PC-9 (cell line): ENCODE measurements at regions not wholly inside any gene's neighbourhood (a gene's known extent, or its start where the extent isn't known, plus 50 kb on each side); places are given as distances from the start of the nearest gene placed in this dataset.

Experiments used
- EZH2 ChIP-seq: fragments of 200-600 bp; sonication (generic); IDR thresholded peaks from 2 replicates; pipeline ENCODE4 v1.8.0; 2017; ENCODE audit warnings: antibody characterized with exemption, low read depth
- TF ChIP-seq, protein P1 (sequence below): fragments of 200-600 bp; sonication (generic); conservative IDR thresholded peaks from 2 replicates; pipeline ENCODE4 v1.6.1; 2017; ENCODE audit warnings: mixed run types, antibody characterized with exemption, mild to moderate bottlenecking, moderate library complexity

DNA sequence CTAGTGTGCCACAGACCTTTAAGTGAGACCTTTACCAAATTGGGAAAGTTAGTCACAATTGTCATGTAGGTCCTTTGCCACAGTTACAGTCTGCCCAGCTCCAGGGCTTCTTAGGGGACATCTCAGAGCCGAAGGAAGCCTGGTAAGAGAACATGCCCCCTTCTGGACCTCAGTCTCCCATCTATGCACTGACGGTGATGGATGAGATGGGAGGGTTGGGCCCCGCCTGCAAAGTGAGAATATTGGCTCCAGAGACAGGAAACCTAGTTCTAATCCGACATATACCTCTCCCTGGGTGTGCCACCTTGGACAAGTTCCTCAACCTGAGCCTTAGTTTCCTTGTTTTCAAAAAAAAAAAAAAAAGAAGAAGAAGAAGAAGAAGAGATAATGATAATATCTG, 85.1 kb upstream of the NAV2 start:
- TF ChIP-seq, protein P1, sequence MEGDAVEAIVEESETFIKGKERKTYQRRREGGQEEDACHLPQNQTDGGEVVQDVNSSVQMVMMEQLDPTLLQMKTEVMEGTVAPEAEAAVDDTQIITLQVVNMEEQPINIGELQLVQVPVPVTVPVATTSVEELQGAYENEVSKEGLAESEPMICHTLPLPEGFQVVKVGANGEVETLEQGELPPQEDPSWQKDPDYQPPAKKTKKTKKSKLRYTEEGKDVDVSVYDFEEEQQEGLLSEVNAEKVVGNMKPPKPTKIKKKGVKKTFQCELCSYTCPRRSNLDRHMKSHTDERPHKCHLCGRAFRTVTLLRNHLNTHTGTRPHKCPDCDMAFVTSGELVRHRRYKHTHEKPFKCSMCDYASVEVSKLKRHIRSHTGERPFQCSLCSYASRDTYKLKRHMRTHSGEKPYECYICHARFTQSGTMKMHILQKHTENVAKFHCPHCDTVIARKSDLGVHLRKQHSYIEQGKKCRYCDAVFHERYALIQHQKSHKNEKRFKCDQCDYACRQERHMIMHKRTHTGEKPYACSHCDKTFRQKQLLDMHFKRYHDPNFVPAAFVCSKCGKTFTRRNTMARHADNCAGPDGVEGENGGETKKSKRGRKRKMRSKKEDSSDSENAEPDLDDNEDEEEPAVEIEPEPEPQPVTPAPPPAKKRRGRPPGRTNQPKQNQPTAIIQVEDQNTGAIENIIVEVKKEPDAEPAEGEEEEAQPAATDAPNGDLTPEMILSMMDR, result no peak
- no peak for TF ChIP-seq EZH2
